Activated CD4-positive, alpha-beta T cell treated with anti-CD3 and anti-CD28 coated beads for 4 hours (primary cell): ENCODE measurements at regions not wholly inside any gene's neighbourhood (a gene's known extent, or its start where the extent isn't known, plus 50 kb on each side); places are given as distances from the start of the nearest gene placed in this dataset.
"Not testable (repeated sequence)": the region's sequence is repeated elsewhere in the genome, so short reads cannot be mapped to it uniquely, and the experiment has no call there.

ENCODE experiments used
- DNase-seq, 2 donors: peaks; one replicate each; pipeline ENCODE4 v3.0.0-alpha.2; 2020

- no peak for DNase-seq
Measured at GRCh38 chr14:30162066-30162465, 234.4 kb upstream of the PRKD1 start.

GRCh38 chr14:30165255-30165654, 237.6 kb upstream of the PRKD1 start:
- DNase-seq, result no peak

- no peak for DNase-seq
Measured at GRCh38 chr14:30177781-30178180, 250.1 kb upstream of the PRKD1 start.

- no peak for DNase-seq
Measured at GRCh38 chr14:30179381-30180130, 251.9 kb upstream of the PRKD1 start.

- no peak for DNase-seq
Measured at GRCh38 chr14:30180219-30180618, 252.6 kb upstream of the PRKD1 start.

GRCh38 chr14:30185832-30186231, 258.2 kb upstream of the PRKD1 start:
- DNase-seq, result no peak

- DNase-seq, result no peak
Measured at GRCh38 chr14:30191639-30192279, 264.1 kb upstream of the PRKD1 start.

GRCh38 chr14:30193101-30193500, 265.5 kb upstream of the PRKD1 start:
- no peak for DNase-seq

- DNase-seq, result no peak
Measured at GRCh38 chr14:30193845-30194501, 266.3 kb upstream of the PRKD1 start.

GRCh38 chr14:30194741-30195148, 267.1 kb upstream of the PRKD1 start:
- no peak for DNase-seq

- DNase-seq, result no peak
Measured at GRCh38 chr14:30195941-30196340, 268.3 kb upstream of the PRKD1 start.

GRCh38 chr14:30196861-30197260, 269.2 kb upstream of the PRKD1 start:
- no peak for DNase-seq

GRCh38 chr14:30198720-30199119, 271.1 kb upstream of the PRKD1 start:
- not testable (repeated sequence) for DNase-seq

- DNase-seq, result no peak
Measured at GRCh38 chr14:30204431-30204980, 276.9 kb upstream of the PRKD1 start.

- DNase-seq, result no peak
Measured at GRCh38 chr14:30209136-30209535, 281.5 kb upstream of the PRKD1 start.

GRCh38 chr14:30210630-30211029, 283.0 kb upstream of the PRKD1 start:
- DNase-seq, result no peak

- no peak for DNase-seq
Measured at GRCh38 chr14:30211326-30211725, 283.7 kb upstream of the PRKD1 start.

GRCh38 chr14:30214014-30214413, 286.4 kb upstream of the PRKD1 start:
- no peak for DNase-seq

- no peak for DNase-seq
Measured at GRCh38 chr14:30214461-30215090, 286.9 kb upstream of the PRKD1 start.

GRCh38 chr14:30218907-30219306, 291.3 kb upstream of the PRKD1 start:
- no peak for DNase-seq

- no peak for DNase-seq
Measured at GRCh38 chr14:30221546-30221945, 293.9 kb upstream of the PRKD1 start.

GRCh38 chr14:30223385-30223785, 295.7 kb upstream of the PRKD1 start:
- no peak for DNase-seq

GRCh38 chr14:30223966-30224365, 296.3 kb upstream of the PRKD1 start:
- DNase-seq, result no peak
